ENCODE measurements at regions not wholly inside any gene's neighbourhood (a gene's known extent, or its start where the extent isn't known, plus 50 kb on each side); places are given as distances from the start of the nearest gene placed in this dataset.

DNA sequence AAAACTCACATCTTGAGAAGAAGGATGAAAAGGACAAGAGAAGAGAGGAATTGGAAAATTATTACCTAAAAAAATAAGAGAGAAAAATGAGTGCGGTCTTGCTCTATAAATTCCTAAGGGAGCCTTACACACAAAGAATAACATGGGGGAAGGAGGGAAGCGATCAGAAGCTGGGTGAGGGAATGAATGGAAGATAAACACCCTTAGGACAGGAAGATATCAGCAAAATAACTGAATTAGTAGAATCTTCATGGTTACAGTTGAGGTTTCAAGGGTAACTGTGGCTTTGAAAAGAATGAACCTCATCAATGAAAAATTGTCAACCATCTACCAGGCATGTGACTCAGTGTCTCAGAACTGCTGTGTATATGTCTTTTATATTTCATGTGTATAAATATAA, 192.5 kb upstream of the FOXD3 start:
- DNase-seq = no peak
- Mint-ChIP-seq H3K4me3 (no peak overlapping the region), H3K27me3 (ENCODE audit: insufficient read depth) (peaks cover 4% of the 10 kb centered on the region; the same call in 1 of the 2 replicates), H3K9me3 (no peaks in the 10 kb centered on the region; the same call in 1 of the 2 replicates), H3K36me3 (ENCODE audit: low read depth) (no peaks in the 10 kb centered on the region), H3K27ac (no peak overlapping the region), H3K4me1 (ENCODE audit: low read depth) (peaks cover 5% of the 10 kb centered on the region)
- TF ChIP-seq, protein P1, sequence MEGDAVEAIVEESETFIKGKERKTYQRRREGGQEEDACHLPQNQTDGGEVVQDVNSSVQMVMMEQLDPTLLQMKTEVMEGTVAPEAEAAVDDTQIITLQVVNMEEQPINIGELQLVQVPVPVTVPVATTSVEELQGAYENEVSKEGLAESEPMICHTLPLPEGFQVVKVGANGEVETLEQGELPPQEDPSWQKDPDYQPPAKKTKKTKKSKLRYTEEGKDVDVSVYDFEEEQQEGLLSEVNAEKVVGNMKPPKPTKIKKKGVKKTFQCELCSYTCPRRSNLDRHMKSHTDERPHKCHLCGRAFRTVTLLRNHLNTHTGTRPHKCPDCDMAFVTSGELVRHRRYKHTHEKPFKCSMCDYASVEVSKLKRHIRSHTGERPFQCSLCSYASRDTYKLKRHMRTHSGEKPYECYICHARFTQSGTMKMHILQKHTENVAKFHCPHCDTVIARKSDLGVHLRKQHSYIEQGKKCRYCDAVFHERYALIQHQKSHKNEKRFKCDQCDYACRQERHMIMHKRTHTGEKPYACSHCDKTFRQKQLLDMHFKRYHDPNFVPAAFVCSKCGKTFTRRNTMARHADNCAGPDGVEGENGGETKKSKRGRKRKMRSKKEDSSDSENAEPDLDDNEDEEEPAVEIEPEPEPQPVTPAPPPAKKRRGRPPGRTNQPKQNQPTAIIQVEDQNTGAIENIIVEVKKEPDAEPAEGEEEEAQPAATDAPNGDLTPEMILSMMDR (IDR thresholded peaks at IDR 0.05) = no peak

DNA sequence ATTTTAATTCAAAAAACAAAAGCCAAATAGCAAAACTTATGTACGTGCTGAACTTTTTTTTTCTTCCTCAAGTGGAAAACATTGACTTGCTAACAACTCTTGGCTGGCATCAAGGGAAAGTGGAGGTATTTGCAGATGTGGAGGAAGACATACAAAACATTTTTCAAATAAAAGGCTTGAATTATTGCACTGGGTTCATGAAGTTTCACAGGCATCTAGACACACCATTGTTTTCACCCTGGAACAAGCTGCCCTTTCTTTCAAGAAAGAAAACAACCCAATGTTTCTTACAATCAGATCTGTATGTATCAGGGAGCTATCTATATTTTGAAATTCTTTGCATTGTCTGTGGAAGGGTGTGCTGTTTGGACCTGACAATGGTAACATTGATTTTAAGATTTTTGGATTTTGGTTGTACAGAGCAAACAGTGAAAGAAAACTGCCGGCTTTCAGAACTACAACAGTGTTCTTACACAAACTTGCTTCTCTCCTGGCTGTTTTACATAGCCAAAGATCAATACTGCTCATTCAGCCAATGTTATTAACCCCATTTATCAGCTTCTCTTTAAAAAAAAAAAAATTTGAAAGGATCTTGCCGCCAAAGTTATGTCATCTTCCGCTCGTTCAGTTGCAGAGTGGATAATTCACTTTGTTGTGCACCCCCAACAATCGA, 187.7 kb upstream of the FOXD3 start:
- Mint-ChIP-seq H3K4me1 (ENCODE audit: low read depth) (no peaks in the 10 kb centered on the region), H3K4me3 (no peak overlapping the region), H3K36me3 (ENCODE audit: low read depth) (no peaks in the 10 kb centered on the region), H3K9me3 (no peaks in the 10 kb centered on the region; the same call in 1 of the 2 replicates), H3K27me3 (ENCODE audit: insufficient read depth) (peaks cover 2% of the 10 kb centered on the region; the same call in 1 of the 2 replicates), H3K27ac (no peak overlapping the region)
- DNase-seq = no peak
- TF ChIP-seq, protein P1 (IDR thresholded peaks at IDR 0.05) = no peak

DNA sequence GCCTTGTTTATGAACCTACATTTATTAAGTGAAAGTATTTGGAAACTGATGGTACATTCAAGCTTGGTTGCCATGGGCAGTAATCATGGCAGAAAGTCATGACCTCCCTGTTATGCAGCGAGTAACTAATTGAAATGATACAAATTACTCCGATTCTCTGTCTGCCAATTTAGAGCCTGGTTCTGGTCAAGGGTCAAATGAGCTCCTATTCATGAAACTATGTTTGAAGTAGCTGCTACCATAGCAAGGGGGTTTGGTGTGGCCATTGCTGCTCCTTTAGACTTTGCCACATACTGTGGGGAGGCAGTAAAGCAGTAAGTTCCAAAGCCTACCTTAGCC, 187.2 kb upstream of the FOXD3 start:
- TF ChIP-seq, protein P1 (IDR thresholded peaks at IDR 0.05) = no peak
- Mint-ChIP-seq H3K4me1 (ENCODE audit: low read depth) (no peaks in the 10 kb centered on the region), H3K27me3 (ENCODE audit: insufficient read depth) (peaks cover 2% of the 10 kb centered on the region; the same call in 1 of the 2 replicates), H3K27ac (no peak overlapping the region), H3K4me3 (no peak overlapping the region), H3K9me3 (no peaks in the 10 kb centered on the region; the same call in 1 of the 2 replicates), H3K36me3 (ENCODE audit: low read depth) (no peaks in the 10 kb centered on the region)
- DNase-seq = no peak

DNA sequence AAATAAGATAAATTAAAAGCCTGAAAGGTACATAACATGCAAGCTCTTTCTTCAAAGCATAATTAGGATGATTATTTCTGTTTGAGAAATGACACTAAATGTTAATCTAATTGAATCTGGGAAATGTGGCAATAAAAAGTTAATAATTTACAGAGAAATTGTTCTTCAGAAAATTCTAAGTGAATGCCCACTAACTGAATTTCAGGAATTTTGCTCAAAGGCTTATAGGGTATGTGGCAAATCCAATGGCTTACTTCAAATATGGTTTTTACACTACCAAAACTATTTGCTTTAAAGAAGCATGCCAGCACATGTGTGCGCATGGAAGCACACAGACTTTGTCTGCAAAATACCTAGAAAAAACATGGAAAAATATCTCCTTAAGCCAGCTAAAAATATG, 186.6 kb upstream of the FOXD3 start:
- TF ChIP-seq, protein P1 (IDR thresholded peaks at IDR 0.05) = no peak
- Mint-ChIP-seq H3K36me3 (ENCODE audit: low read depth) (no peaks in the 10 kb centered on the region), H3K27ac (no peak overlapping the region), H3K9me3 (no peaks in the 10 kb centered on the region; the same call in 1 of the 2 replicates), H3K4me3 (no peak overlapping the region), H3K4me1 (ENCODE audit: low read depth) (no peaks in the 10 kb centered on the region), H3K27me3 (ENCODE audit: insufficient read depth) (peaks cover 2% of the 10 kb centered on the region; the same call in 1 of the 2 replicates)
- no peak for DNase-seq

DNA sequence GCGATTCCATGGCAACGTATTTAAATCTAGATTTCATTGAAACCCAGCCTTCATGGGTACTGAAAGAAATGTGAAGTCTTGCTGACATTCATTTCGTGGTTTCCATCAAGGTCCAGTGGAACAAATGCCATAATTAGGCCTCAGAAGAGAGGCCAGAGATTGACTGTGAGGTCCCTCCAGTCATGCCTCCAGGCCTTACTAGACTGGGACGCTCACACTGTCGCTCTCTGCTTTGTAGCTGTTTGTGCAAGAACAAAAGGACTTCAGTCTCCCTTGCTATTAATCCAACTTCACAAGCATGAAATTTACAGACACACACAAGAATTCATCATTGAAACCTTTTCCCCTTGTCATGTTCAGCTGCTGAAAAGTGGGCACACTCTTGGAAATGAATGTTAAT, 180.4 kb upstream of the FOXD3 start:
- Mint-ChIP-seq H3K4me1 (ENCODE audit: low read depth) (no peaks in the 10 kb centered on the region), H3K36me3 (ENCODE audit: low read depth) (no peaks in the 10 kb centered on the region), H3K27me3 (ENCODE audit: insufficient read depth) (no peaks in the 10 kb centered on the region; the same call in 1 of the 2 replicates), H3K9me3 (no peaks in the 10 kb centered on the region; the same call in 1 of the 2 replicates), H3K27ac (no peak overlapping the region), H3K4me3 (no peak overlapping the region)
- no peak for DNase-seq
- TF ChIP-seq, protein P1 (IDR thresholded peaks at IDR 0.05) = no peak

Measured in HFFc6 (cell line).